ENCODE measurements at regions not wholly inside any gene's neighbourhood (a gene's known extent, or its start where the extent isn't known, plus 50 kb on each side); places are given as distances from the start of the nearest gene placed in this dataset.

GRCh38 chr14:66295386-66295785 is 190.8 kb upstream of the CCDC196 start:
- no peak for DNase-seq (ENCODE audit: low read depth)
- no peak for TF ChIP-seq CTCF (IDR thresholded peaks at IDR 0.05; ENCODE audit: control insufficient read depth, insufficient read depth, low read depth, low read length, missing control alignments)
- no peak overlapping the region for H3K4me3 ChIP-seq (ENCODE audit: control insufficient read depth, low read depth, low read length)

GRCh38 chr14:66300886-66301285 is 185.3 kb upstream of the CCDC196 start:
- DNase-seq (ENCODE audit: low read depth), result no peak
- H3K4me3 ChIP-seq (ENCODE audit: control insufficient read depth, low read depth, low read length), result no peak overlapping the region
- TF ChIP-seq CTCF (IDR thresholded peaks at IDR 0.05; ENCODE audit: control insufficient read depth, insufficient read depth, low read depth, low read length, missing control alignments), result no peak

GRCh38 chr14:66306101-66306500 is 180.1 kb upstream of the CCDC196 start:
- no peak overlapping the region for H3K4me3 ChIP-seq (ENCODE audit: control insufficient read depth, low read depth, low read length)
- DNase-seq (ENCODE audit: low read depth), result no peak
- no peak for TF ChIP-seq CTCF (IDR thresholded peaks at IDR 0.05; ENCODE audit: control insufficient read depth, insufficient read depth, low read depth, low read length, missing control alignments)

DNA sequence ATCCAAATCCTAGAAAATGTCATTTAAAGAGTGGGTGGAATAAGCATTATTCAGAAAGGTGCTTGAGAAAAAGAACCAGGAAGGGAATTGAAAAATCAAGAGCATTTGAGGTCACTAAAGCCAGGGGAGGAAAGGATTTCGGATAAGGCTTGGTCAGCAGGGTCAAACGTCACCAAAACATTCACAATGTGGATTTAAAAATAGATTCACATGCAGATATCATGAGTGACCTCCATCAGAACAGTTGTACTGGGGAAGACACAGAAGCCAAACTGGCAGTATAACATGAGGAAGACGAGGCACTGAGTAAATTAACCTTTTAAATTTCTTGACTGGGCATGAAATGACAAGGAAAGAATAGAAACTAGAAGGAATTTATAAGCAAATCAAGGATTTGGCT is 175.1 kb upstream of the CCDC196 start:
- no peak overlapping the region for H3K4me3 ChIP-seq (ENCODE audit: control insufficient read depth, low read depth, low read length)
- TF ChIP-seq CTCF (IDR thresholded peaks at IDR 0.05; ENCODE audit: control insufficient read depth, insufficient read depth, low read depth, low read length, missing control alignments), result no peak
- no peak for DNase-seq (ENCODE audit: low read depth)

DNA sequence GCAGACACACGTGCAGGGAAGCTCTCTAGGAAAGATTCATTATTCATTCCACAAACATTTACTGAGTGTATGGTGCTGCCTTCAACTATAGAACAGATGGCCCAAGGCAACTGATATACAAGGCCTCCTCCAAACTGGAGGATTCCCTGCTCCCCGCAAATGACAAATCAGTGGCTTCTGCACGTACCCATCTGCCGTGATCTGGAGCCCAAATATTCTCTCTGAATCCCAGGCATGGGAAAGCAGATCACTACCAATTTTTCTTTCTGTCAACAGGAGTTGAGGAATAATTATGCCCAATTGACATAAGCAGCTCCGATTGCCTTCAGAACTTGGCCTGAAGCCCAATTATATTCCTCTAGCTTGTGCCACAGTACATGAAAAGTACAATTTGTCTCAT is 174.2 kb upstream of the CCDC196 start:
- no peak for TF ChIP-seq CTCF (IDR thresholded peaks at IDR 0.05; ENCODE audit: control insufficient read depth, insufficient read depth, low read depth, low read length, missing control alignments)
- H3K4me3 ChIP-seq (ENCODE audit: control insufficient read depth, low read depth, low read length), result no peak overlapping the region
- DNase-seq (ENCODE audit: low read depth), result no peak

DNA sequence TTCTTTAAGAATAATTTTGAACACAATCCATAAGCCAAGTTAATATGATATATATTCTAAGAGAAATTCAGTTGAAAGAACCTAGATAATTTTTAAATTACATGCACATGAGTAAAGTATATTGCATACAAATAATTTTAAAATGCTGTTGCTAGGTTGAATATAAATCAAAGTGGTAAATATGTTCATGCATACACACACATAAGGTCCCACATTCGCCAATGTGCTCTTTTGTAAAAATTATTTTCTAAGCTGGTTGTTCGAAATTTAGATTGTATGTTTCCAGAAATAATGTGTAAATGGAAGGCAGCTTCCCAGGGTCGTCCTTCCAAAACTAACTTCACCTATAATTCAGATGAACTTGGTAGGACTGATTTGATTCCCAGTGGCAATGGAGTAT is 173.7 kb upstream of the CCDC196 start:
- H3K4me3 ChIP-seq (ENCODE audit: control insufficient read depth, low read depth, low read length), result no peak overlapping the region
- TF ChIP-seq CTCF (IDR thresholded peaks at IDR 0.05; ENCODE audit: control insufficient read depth, insufficient read depth, low read depth, low read length, missing control alignments), result no peak
- no peak for DNase-seq (ENCODE audit: low read depth)

DNA sequence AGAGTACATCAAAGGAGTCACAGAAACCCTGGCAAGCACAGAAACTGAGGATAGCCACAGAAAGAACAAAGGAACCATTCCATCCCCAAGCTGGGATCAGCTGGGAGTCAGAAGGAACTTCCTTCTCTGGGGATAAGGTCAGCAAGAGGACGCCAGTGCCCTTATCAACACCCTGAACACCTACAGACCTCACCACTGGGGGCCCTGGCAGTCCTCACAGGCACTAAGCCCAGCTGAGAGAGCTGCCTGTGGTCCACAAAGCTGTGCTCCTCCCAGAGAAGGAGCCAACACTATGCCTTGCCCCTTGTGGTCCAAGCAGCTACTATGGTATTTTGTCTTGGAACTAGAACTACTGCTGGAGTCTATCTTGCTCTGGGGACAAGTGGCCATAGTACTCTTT is 171.1 kb upstream of the CCDC196 start:
- TF ChIP-seq CTCF (IDR thresholded peaks at IDR 0.05; ENCODE audit: control insufficient read depth, insufficient read depth, low read depth, low read length, missing control alignments), result no peak
- no peak overlapping the region for H3K4me3 ChIP-seq (ENCODE audit: control insufficient read depth, low read depth, low read length)
- DNase-seq (ENCODE audit: low read depth), result no peak

Data from AG09309 (cell line).